Activated CD4-positive, alpha-beta T cell treated with anti-CD3 and anti-CD28 coated beads for 24 hours (primary cell): ENCODE measurements at regions not wholly inside any gene's neighbourhood (a gene's known extent, or its start where the extent isn't known, plus 50 kb on each side); places are given as distances from the start of the nearest gene placed in this dataset.
A peak's percentile ranks its signal among the peaks of the same experiment; 100 is the strongest.

ENCODE experiments used
- DNase-seq, 2 donors: peaks; one replicate each; pipeline ENCODE4 v3.0.0-alpha.2; 2020; ENCODE audit warnings: low read depth in 2 of 2

DNA sequence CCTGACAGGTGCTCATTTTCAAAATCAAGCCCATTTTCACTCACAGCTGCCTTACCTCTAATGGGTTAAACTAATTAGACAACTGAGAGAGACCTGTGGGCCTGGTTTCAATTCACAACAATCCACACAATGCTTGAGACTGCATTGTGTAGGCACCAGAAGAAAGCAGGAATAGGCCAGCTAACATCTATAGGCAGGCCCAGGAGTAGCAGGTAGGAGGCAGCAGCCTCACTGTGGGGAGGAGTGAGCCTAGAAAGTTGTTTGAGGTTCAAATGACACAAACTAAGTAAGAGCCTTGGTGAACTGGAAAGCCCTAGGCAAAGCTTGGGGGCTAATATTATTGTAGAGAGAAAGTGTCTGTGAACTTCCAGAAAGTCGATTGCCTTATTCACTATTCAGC is 289.5 kb upstream of the CCDC196 start:
- no peak for DNase-seq

DNA sequence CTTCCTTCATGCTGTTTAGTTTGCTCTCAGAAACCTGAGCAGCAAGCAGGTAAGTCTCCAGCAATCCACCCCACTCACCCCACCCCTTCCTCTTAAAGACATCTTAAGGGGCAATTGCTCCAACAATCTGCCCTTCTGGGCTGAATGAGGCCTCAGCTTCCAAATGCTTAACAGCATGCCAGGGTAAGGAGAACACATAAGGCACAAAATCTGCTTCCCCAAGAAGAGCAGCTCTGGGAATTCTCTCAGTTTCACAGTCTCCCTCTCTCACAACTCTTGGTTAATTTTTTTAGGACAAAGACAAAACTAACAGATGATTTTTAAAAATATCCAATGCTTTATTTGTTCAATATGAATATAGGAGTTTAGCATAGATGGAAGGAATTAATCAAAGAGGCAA is 288.9 kb upstream of the CCDC196 start:
- no peak for DNase-seq

DNA sequence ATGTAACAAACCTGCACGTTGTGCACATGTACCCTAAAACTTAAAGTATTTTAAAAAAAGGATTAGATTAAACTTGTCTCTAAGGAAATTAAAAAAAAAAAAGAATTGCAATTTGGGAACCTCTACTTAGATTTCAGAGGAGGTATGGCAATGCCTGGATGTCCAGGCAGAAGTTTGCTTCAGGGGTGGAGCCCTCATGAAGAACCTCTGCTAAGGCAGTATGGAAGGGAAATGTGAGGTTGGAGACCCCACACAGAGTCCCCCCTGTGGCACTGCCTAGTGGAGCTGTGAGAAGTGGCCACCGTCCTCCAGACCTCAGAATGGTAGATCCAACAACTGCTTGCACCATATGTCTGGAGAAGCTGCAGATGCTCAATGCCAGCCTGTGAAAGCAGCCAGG is 279.6 kb upstream of the CCDC196 start:
- no peak for DNase-seq

DNA sequence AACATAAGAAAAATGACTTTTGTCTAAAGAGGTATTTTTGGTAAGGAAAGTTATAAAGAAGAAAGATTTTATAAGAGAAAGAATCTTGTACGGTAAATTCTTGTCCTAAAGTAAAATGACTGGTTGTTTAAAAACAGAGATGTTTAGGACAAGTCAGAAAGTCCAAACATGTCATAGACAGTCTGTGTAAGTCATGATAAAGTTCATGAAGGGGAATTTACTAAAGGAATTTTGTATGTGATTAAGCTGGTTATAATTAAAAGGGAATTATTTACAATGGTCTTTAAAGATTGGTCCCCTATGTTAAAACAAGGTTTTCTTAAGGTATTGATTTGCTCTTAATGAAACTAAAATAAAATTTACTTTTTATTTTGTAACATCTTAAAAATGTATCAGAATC is 269.4 kb upstream of the CCDC196 start:
- DNase-seq: no peak

DNA sequence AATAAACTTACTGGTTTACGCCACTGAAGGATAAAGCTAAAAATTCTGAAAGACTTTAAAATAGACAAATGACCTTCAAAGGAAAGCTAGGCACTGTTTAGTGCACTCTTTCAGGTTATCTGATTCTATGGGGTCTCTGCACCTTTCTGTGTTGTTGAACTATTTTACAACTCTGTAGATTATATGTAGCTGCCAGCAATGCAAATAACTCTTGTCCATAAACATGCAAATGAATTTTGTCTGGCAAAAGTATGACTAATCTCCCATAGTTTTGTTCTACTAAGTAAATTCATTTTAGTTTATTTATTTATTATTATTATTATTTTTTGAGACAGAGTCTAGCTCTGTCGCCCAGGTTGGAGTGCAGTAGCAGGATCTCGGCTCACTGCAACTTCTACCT is 266.3 kb upstream of the CCDC196 start:
- DNase-seq: no peak

DNA sequence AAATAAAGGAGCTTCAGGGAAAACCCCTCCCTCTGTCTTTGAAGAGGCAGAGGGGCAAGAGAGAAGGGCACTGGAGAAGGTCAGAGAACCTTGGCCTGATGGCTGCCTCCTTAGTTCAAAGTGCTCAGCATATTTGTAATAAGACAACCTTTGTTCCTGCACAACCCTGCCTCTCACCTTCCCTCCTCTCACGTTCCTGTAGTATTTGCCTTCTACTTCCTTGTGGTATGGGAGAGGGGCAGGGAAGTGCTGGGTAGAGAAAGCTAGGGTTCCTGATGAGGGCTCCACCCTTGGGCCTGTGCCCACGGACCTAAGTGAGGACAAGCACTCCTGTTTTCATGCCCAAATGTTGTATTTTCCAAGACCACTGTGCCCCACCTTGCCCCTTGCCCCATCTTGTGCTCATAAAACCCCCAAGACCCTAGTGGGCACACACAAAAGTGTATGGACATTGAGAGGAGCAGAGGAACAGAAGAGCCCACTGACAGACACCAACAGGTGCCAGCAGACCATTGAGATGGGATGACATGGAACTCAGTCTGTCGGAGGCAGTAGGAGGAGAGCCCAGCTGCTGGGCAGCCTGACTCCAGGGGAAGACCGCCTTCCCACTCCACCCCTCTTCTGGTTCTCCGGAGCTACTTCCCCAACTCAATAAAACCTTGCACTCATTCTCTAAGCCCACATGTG is 261.5 kb upstream of the CCDC196 start:
- no peak for DNase-seq

DNA sequence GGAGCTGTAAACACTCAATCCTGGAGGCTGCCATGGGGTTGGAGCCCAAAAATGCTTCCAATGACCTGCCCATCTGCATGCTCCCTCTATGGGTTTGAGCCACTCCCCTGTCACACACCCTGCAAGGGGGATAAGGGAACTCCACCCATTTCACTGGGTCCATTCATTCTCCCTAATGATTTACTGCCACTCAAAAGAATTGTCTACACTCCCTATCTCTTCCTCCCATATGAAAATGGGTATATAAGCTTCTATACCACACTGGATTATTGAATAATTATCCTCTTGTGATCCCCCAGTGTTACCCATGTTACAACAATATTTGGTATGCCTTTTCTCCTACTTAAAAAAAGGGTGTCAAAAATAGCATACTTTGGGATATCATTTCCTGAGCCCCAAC is 260.8 kb upstream of the CCDC196 start:
- no peak for DNase-seq

DNA sequence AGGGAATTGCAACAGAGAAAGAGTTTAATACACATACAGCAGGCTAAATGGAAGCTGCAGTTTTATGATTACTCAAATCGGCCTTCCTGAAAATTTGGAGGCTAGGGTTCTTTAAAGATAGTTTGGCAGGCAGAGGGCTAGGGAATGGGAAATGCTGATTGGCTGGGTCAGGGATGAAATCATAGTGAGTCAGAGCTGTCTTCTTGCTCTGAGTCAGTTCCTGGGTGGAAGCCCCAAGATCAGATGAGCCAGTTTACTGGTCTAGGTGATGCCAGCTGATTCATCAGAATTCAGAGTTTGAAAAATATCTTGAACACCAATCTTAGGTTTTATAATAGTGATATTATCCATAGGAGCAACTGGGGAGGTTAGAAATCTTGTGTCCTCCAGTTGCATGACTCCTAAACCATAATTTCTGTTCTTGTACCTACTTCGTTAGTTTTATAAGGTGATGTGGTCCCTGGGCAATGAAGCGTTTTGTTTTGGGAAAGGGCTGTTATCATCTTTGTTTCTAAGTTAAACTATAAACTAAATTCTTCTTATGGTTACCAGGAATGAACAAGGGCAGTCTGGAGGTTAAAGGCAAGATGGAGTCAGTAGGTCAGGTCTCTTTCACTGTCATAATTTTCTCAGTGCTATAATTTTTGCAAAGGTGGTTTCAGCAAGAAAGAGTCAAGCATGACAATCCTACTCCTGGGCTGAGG is 257.8 kb upstream of the CCDC196 start:
- peak in 1 of 2 donors; percentile 1 for DNase-seq

DNA sequence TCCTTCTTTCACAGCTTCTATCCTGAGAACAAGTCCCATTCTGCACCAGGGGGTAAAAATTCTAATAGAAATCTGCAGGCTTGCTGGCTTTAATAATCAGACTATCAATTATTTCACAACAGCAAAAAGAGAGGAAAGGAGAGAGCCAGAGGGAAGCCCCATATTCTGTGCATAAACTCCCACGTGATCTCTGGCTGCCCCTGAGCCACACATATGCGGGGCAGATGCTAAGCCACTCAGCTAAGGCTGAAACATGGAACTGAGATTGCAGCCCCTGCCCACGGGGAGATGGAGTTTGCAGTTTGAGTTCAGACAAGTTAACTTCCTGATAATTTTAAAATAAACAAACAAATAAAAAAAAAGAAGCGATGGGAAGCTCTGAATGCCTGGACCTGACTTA is 254.4 kb upstream of the CCDC196 start:
- DNase-seq: no peak

DNA sequence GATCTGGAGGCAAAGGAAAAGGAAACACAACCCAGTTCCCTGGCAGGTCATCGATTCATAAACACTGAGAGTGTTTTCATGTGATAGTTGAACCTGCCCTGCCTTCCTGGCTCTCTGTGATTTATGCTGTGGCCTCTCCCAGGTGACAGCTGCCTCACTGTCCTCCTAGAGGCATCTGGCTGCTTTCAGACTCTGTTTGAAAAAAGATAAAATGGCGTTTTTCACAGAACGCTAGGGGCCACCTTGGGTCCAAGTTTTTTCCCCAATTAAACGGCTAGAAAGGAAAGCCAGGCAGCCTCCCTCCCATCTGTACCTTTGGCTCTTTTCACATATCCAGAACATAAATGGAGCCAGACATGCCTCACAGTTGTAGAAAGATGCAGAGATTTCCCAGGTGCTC is 252.6 kb upstream of the CCDC196 start:
- DNase-seq: no peak

DNA sequence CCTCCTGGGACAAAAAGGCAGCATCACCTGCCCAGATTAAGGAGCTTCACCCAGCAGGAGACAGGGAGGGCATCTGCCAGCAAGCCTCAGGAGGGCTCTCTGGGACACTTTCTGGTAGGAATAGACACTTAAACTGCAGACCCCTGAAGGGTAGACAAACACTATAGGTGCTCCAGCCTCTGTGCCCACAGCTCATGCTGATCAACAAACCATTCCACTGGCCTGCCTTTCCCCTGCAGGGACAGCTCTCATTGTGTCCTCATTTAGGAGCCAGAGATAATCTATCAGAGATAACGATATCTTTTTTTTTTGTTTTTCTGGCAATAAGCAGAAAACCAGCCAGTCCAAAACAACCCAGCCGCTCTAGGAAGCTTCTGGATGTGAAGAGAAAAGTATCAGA is 251.8 kb upstream of the CCDC196 start:
- DNase-seq: no peak

DNA sequence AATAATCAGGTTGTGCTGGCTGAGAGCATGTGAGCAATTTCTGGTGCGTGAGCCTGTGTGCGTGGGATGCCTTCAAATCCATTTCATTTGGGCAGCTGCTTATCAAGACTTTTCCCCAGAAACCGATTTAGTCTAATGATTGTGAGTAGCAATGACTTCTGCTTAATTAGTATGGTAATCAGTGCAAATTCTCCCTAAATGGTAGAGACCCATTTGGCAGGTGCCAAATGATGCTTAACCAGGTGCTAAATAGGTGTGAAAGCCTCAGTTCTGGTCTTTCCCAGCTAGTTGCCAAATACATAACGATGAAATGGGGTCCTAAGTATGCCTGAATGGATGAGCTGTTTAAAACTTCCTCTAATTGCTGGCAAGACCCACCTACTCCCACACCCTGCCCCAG is 248.4 kb upstream of the CCDC196 start:
- DNase-seq: no peak

DNA sequence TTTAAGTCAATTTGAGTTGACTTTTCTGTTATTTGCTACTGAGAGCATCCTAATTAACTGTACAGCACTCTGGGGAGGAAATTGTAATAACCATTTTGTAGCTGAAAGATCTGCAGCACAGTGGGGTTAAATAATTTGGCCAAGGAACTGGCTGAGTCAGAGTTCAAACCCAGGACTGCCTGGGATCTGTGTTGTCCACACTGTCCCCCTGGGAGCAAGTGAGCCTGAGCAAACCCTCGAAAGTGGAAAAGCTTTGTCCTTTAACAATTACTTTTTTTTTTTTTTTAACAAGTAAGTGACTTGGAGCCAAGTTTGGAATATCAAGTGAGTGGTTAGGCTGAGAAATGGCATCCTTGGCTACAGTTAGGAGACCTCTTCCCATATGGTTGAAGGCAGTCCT is 247.2 kb upstream of the CCDC196 start:
- DNase-seq: no peak

DNA sequence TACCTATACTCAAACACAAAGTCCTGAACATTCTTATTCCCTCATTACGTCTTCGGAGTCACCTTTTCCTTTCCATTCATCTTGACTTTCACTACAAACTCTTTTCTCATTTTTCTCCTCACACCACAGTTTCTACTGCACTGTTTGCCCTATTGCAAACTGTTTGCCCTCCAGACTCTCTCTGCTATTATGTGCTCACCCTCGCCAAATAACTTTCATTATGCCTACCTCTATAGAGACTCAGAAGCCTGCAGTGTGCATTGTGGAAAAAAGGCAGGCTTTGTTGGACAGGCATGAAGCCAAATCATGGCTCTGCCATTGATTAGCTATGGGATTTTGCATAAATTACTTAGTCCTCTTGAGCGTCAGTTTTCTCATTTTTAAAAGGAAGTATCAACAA is 246.6 kb upstream of the CCDC196 start:
- DNase-seq: no peak

DNA sequence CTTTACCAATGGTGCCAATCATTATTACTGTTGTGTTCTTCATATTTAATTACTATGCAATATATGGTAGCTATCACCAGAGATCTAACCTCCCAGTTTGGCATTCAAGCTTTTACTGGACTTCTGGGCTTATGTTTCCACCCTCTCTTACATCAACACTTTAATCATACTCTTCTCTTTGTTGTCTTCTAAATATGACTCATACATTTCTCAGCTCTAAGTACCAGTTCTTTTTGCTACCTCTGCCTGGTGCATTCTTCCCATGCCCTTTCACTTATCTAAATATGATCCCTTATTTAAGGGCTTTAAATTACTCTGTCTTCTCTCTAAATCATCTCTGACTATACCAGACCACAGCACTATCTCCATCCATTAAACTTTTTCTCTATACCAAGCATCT is 246.1 kb upstream of the CCDC196 start:
- DNase-seq: no peak

DNA sequence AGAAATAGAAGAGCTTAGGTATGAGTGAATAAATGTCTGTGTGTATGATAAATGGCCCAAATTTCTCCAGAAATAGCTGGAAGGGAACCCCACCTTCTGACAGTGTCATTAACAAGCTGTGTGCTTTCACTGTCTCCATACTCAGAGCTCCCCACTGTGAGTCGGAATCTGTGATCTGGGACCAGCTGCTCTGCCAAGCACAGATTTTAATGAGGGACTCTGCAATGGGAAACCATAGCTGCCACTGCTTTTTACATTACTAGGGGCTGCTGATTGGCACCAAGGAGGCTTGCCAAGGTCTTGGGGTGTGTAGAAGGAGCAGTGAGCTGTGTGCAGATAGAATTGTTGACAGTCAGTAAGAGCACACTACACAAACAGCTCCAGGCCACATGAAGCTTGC is 244.2 kb upstream of the CCDC196 start:
- DNase-seq: no peak

DNA sequence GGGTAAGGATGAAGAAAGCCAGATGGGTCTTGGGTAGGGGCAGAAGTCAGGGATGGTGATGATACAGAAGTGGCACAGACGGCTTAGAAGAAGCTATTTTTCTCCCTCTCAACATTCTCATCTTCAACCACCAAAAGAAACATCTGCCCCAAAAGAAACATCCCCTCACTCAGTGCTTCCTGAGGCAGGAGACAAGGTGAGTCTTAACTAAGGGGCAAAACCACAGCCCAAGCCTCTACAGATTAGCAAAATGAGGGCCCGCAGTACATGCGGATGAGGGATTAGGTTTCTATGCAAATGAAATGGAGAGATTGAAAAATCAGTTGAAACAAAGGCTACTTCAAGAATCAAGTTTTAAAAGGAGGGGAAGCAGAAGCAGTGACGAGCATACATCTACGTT is 241.3 kb upstream of the CCDC196 start:
- no peak for DNase-seq

DNA sequence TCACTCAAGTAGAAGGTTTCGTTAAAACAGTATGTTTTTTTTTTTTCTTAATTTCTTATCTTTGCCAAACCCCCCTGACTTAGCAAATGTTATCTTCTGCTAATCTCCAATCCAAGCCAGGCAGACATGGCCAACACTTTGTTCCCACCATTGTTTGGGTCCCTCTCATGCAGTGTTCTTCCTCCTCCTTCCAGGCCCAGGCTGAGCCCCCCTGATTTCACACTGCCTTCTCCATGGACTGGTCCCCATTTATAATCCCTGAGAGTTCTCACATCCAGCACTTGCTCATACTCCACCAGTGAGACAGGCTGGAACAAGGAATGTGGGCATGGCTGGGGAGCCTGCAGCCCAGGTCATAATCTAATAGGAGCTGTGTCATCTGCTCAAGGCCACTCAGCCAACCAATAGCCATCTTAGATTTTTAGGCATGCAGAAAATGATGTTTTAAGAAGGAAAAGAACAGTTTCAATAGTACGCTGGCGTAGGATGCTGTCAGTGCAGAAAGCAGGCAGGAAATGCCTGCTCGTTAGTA is 238.4 kb upstream of the CCDC196 start:
- no peak for DNase-seq

DNA sequence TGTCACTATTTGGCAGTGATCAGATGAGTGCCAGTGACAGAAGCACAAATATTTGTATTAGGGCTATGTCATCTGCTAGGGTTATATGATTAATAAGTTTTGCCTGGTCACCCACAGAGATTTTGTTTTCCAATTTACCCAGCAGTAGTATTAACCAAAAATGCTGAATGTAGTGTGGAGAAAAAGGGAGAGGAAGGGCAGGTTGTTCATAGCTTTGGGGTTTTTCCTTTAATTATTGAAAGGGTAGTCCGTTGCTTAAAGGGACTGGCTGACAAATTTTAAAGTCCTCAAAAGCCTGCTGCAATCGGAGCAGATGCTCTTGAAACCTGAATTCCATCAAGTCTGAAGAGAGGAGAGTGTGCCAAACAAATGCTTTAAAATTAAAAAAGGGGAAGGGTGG is 237.9 kb upstream of the CCDC196 start:
- no peak for DNase-seq

DNA sequence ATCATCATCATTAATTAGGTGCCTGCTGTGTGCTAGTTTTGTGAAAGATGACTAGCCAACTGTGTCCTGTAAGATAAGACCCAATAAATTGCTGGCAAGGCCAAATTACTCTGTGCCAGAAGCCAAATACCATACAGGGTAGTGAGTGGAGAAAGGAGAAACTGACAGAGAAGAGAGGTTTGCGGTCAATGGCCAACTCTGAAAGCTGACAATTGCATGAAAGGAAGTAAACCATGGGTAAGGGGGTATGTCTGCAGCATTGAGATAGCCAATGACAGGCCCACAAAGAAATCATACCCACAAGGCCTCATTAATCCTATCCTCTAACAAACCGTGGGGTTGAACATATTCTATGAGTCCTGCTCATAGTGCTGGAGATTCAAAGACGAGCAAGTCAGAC is 236.6 kb upstream of the CCDC196 start:
- no peak for DNase-seq

DNA sequence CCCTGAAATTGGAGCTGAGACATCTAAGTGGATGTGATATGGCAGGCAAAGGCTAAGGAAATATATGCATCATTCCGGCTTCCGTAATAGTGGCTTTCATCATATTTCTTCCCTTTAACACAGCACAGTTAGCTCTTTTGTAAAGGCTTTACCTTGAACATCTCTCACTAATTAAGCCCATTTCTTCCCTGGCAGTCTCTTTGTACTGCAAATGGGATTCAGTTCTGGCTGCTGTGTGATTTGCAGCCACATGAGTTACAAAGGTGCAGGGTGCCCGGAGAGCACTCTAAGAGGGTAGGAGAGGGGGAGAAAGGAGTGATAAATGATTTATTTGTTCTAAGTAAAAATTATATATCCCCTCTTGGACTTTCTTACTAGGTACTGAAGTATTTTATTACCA is 232.1 kb upstream of the CCDC196 start:
- no peak for DNase-seq

DNA sequence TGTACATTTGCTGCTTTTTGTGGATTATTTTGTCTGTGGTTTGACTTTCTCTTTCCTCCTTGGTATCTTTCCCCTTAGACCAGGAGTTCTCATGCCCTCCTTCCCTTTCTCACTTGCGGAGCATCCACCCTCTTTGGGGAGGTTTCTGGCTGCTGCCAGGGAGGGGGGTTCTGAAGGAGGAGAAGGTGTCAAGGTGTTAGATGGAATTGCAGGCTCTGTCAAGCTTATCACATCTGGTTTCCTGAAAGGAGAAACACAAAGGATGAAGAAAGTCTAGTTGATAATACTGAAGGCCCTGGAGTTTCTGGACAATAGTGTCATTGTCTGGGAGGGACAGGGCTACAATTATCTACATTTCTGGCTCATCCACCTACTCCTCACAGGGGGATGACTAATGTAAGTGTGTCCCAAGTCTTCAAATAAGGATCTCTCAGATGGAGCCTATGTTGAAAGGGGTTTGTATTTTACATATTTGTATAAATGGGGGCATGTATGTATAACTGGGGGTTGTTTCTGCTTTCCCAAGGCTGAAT is 217.3 kb upstream of the CCDC196 start:
- DNase-seq: no peak

DNA sequence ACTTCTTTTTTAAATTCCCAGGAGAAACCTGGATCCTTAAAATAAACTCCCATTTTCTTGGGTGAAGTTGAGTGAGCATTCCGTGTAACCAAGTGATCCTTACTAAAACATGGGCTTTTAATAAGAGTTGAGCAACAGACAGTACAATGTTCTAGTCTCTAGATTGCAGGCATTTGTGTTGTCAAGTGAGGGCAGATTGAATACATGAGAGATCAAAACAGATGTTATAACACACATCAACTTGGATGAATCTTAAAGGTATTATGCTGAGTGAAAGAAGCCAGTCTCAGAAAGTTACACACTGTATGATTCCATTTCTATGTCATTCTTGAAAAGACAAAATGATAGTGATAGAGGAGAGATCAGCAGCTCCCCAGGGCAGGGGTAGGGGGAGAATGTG is 213.9 kb upstream of the CCDC196 start:
- DNase-seq: no peak
